ENCODE measurements at regions not wholly inside any gene's neighbourhood (a gene's known extent, or its start where the extent isn't known, plus 50 kb on each side); places are given as distances from the start of the nearest gene placed in this dataset.

GRCh38 chr3:68148447-68148846, 494.0 kb upstream of the SUCLG2 start:
- no peak for DNase-seq

GRCh38 chr3:68142441-68142840, 488.0 kb upstream of the SUCLG2 start:
- no peak for DNase-seq

- no peak for DNase-seq
Measured at GRCh38 chr3:68139897-68140296, 485.5 kb upstream of the SUCLG2 start.

GRCh38 chr3:68136411-68136810, 482.0 kb upstream of the SUCLG2 start:
- no peak for DNase-seq

GRCh38 chr3:68135067-68135466, 480.7 kb upstream of the SUCLG2 start:
- DNase-seq: no peak

- DNase-seq: no peak
Measured at GRCh38 chr3:68129065-68129464, 474.7 kb upstream of the SUCLG2 start.

- no peak for DNase-seq
Measured at GRCh38 chr3:68123231-68123630, 468.8 kb upstream of the SUCLG2 start.

GRCh38 chr3:68121287-68121686, 466.9 kb upstream of the SUCLG2 start:
- DNase-seq: no peak

- no peak for DNase-seq
Measured at GRCh38 chr3:68116580-68116979, 462.2 kb upstream of the SUCLG2 start.

- DNase-seq: no peak
Measured at GRCh38 chr3:68103811-68104210, 449.4 kb upstream of the SUCLG2 start.

- DNase-seq: no peak
Measured at GRCh38 chr3:68090571-68090970, 436.2 kb upstream of the SUCLG2 start.

- DNase-seq: no peak
Measured at GRCh38 chr3:68089572-68090011, 435.2 kb upstream of the SUCLG2 start.

GRCh38 chr3:68088636-68089035, 434.2 kb upstream of the SUCLG2 start:
- no peak for DNase-seq

- no peak for DNase-seq
Measured at GRCh38 chr3:68088216-68088615, 433.8 kb upstream of the SUCLG2 start.

GRCh38 chr3:68072062-68072461, 417.6 kb upstream of the SUCLG2 start:
- DNase-seq: no peak

GRCh38 chr3:68070186-68070585, 415.8 kb upstream of the SUCLG2 start:
- no peak for DNase-seq

- DNase-seq: no peak
Measured at GRCh38 chr3:68067314-68067713, 412.9 kb upstream of the SUCLG2 start.

GRCh38 chr3:68062926-68063325, 408.5 kb upstream of the SUCLG2 start:
- no peak for DNase-seq

GRCh38 chr3:68060910-68061309, 406.5 kb upstream of the SUCLG2 start:
- no peak for DNase-seq

GRCh38 chr3:68060191-68060590, 405.8 kb upstream of the SUCLG2 start:
- DNase-seq: no peak

GRCh38 chr3:68059628-68060152, 405.3 kb upstream of the SUCLG2 start:
- no peak for DNase-seq

- no peak for DNase-seq
Measured at GRCh38 chr3:68057637-68058320, 403.4 kb upstream of the SUCLG2 start.

GRCh38 chr3:68056556-68056955, 402.1 kb upstream of the SUCLG2 start:
- no peak for DNase-seq

- no peak for DNase-seq
Measured at GRCh38 chr3:68055215-68055614, 400.8 kb upstream of the SUCLG2 start.

- no peak for DNase-seq
Measured at GRCh38 chr3:68049776-68050175, 395.4 kb upstream of the SUCLG2 start.

Measured in NCI-H2171 treated with DMSO at 0.1 percent for 48 hours (cell line).